Ishikawa (cell line): ENCODE measurements at regions not wholly inside any gene's neighbourhood (a gene's known extent, or its start where the extent isn't known, plus 50 kb on each side); places are given as distances from the start of the nearest gene placed in this dataset.

Source experiments
- CEBPB ChIP-seq: IDR thresholded peaks from 2 replicates; pipeline ENCODE4 v1.6.1; 2012
- CREB1 ChIP-seq: IDR thresholded peaks from 2 replicates; pipeline ENCODE4 v1.6.1; 2012; ENCODE audit warnings: low read depth
- EGR1 ChIP-seq: IDR thresholded peaks from 2 replicates; pipeline ENCODE4 v1.6.1; 2012
- EP300 ChIP-seq: IDR thresholded peaks from 2 replicates; pipeline ENCODE4 v1.6.1; 2012; ENCODE audit warnings: borderline replicate concordance
- FOXM1 ChIP-seq: IDR thresholded peaks from 2 replicates; pipeline ENCODE4 v1.6.1; 2012; ENCODE audit warnings: low read depth, borderline replicate concordance
- NFIC ChIP-seq: IDR thresholded peaks from 2 replicates; pipeline ENCODE4 v1.6.1; 2012
- RAD21 ChIP-seq: IDR thresholded peaks from 2 replicates; pipeline ENCODE4 v1.6.1; 2012; ENCODE audit warnings: low read depth
- TAF1 ChIP-seq: IDR thresholded peaks from 2 replicates; pipeline ENCODE4 v1.6.1; 2012; ENCODE audit warnings: low read depth, mild to moderate bottlenecking
- TCF12 ChIP-seq: IDR thresholded peaks from 2 replicates; pipeline ENCODE4 v1.6.1; 2012; ENCODE audit warnings: low read depth
- TEAD4 ChIP-seq: IDR thresholded peaks from 2 replicates; pipeline ENCODE4 v1.6.1; 2012
- YY1 ChIP-seq: IDR thresholded peaks from 2 replicates; pipeline ENCODE4 v1.6.1; 2012; ENCODE audit warnings: low read depth
- ZBTB7A ChIP-seq: IDR thresholded peaks from 2 replicates; pipeline ENCODE4 v1.6.1; 2012; ENCODE audit warnings: low read depth
- TF ChIP-seq, protein P1 (sequence below): IDR thresholded peaks from 2 replicates; pipeline ENCODE4 v1.6.1; 2012; ENCODE audit warnings: low read depth, mild to moderate bottlenecking
- TF ChIP-seq, protein P2 (sequence below): IDR thresholded peaks from 2 replicates; pipeline ENCODE4 v1.6.1; 2012
- TF ChIP-seq, protein P3 (sequence below): IDR thresholded peaks from 2 replicates; pipeline ENCODE4 v1.6.1; 2012

DNA sequence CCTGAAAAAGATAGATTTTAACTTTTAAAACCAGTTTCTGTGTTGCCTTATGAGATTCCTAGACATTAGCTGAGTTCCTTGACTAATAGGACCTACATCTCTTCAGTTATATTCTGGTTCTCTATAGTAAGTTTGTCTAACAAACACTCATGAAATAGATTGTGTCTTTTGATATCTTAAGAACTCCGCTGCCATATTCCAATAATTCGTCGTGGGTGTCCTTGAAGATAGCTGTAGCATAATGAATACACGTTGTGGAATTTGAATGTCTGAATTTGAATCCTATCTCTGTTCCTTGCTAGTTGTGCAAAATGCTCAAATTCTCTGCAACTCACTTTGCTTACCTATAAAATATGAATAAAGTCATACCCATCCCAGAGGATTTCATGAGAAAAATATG lies 176.8 kb upstream of the COL3A1 start:
- TF ChIP-seq TCF12 (no peak), CEBPB (no peak), TEAD4 (no peak), FOXM1 (no peak), ZBTB7A (no peak), RAD21 (no peak), YY1 (no peak)
- TF ChIP-seq, protein P1, sequence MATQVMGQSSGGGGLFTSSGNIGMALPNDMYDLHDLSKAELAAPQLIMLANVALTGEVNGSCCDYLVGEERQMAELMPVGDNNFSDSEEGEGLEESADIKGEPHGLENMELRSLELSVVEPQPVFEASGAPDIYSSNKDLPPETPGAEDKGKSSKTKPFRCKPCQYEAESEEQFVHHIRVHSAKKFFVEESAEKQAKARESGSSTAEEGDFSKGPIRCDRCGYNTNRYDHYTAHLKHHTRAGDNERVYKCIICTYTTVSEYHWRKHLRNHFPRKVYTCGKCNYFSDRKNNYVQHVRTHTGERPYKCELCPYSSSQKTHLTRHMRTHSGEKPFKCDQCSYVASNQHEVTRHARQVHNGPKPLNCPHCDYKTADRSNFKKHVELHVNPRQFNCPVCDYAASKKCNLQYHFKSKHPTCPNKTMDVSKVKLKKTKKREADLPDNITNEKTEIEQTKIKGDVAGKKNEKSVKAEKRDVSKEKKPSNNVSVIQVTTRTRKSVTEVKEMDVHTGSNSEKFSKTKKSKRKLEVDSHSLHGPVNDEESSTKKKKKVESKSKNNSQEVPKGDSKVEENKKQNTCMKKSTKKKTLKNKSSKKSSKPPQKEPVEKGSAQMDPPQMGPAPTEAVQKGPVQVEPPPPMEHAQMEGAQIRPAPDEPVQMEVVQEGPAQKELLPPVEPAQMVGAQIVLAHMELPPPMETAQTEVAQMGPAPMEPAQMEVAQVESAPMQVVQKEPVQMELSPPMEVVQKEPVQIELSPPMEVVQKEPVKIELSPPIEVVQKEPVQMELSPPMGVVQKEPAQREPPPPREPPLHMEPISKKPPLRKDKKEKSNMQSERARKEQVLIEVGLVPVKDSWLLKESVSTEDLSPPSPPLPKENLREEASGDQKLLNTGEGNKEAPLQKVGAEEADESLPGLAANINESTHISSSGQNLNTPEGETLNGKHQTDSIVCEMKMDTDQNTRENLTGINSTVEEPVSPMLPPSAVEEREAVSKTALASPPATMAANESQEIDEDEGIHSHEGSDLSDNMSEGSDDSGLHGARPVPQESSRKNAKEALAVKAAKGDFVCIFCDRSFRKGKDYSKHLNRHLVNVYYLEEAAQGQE, result no peak
- TF ChIP-seq, protein P2, sequence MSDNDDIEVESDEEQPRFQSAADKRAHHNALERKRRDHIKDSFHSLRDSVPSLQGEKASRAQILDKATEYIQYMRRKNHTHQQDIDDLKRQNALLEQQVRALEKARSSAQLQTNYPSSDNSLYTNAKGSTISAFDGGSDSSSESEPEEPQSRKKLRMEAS, result no peak
- TF ChIP-seq, protein P3, sequence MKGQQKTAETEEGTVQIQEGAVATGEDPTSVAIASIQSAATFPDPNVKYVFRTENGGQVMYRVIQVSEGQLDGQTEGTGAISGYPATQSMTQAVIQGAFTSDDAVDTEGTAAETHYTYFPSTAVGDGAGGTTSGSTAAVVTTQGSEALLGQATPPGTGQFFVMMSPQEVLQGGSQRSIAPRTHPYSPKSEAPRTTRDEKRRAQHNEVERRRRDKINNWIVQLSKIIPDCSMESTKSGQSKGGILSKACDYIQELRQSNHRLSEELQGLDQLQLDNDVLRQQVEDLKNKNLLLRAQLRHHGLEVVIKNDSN, result no peak

DNA sequence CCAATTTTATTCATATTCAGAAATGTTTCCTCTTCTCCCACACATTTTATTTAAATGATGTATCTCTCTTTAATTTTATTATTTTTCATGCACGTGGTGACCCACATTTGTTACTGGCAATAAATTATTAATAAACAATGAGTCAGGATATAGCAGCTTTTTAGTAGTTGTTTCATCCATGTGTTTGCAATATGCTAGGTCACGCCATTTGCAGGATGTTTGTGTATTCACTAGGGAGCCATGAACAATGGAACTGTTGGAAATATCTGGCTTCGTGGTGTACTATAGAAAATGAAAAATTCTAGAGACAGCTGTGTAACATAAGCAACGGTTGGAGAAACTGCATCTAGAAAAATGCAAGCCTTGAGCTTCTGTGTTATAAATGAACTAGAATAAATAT lies 176.0 kb upstream of the COL3A1 start:
- TF ChIP-seq, protein P3, result no peak
- TF ChIP-seq CREB1, result no peak
- TF ChIP-seq TEAD4, result no peak
- no peak for TF ChIP-seq NFIC
- TF ChIP-seq RAD21, result no peak
- TF ChIP-seq, protein P1, result no peak
- TF ChIP-seq, protein P2, result no peak
- no peak for TF ChIP-seq FOXM1
- no peak for TF ChIP-seq TAF1
- TF ChIP-seq EP300, result no peak
- TF ChIP-seq TCF12, result no peak
- no peak for TF ChIP-seq EGR1

DNA sequence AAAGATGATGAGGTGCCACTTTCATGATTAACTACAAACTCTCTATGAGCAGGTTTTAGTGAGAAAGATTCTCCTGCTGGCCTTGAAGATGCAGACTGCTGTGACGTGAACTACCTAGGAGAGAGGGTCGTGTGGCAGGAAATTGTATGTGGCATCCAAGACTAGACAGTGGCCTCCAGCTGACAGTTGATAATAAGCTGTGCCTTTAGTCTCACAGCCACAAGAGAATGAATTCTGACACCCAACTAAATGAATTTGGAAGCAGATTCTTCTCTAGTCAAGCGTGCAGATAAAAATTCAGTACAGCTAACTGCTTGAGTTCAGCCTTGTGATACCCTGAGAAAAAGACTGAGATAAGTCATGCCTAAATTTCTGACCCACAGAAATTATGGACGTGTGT lies 169.0 kb upstream of the COL3A1 start:
- no peak for TF ChIP-seq FOXM1
- TF ChIP-seq YY1, result no peak
- no peak for TF ChIP-seq CREB1
- no peak for TF ChIP-seq ZBTB7A
- no peak for TF ChIP-seq TCF12
- no peak for TF ChIP-seq NFIC
- TF ChIP-seq RAD21, result no peak
- TF ChIP-seq, protein P3, result no peak
- TF ChIP-seq EP300, result no peak

DNA sequence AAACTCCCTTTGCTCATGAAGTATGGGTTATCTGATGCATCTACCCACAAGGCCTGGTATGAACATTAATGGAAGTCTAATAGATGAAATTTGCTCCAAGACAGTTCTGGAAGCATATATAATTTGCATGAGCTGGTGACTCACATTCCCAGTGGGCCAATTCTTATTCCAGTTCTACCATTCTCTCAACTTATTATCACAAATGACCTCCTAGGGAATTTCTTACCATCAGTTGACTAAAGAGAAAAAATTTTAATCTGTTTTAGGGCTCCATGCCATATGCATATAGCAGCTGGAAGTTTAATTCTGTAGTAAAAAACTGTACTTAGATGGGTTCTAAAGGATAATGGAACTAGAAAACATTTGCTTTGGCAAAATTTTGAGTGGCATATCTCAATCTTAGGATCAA lies 165.2 kb upstream of the COL3A1 start:
- TF ChIP-seq, protein P1, result no peak
- TF ChIP-seq EGR1, result no peak
- TF ChIP-seq TCF12, result no peak
- TF ChIP-seq FOXM1, result no peak

DNA sequence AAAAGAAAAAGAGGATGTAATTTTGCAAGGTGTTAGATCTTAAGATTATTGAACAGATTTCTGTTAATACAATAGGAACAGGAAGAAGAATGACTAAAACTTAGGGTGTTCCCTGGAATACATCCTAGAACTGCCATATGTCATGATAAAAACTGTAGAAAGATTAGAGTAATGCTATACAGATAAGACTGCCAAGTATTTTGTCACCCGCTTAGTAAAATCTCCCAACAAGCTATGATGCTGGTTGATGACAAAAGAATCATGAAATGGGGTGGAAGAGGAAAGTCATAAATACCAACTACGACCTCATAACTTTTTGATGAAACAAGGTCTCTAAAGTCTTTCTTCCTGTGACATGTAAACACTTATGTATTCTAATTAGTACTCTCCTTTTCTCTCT lies 163.6 kb upstream of the COL3A1 start:
- no peak for TF ChIP-seq CREB1
- TF ChIP-seq FOXM1, result no peak
- no peak for TF ChIP-seq NFIC
- TF ChIP-seq, protein P2, result no peak
- TF ChIP-seq, protein P1, result no peak
- TF ChIP-seq EP300, result no peak
- TF ChIP-seq TEAD4, result no peak
- no peak for TF ChIP-seq YY1
- TF ChIP-seq RAD21, result no peak
- TF ChIP-seq ZBTB7A, result no peak
- no peak for TF ChIP-seq TAF1
- no peak for TF ChIP-seq CEBPB
